CD4-positive, alpha-beta T cell treated with Interleukin-15 for 1 hour (primary cell): ENCODE measurements at regions not wholly inside any gene's neighbourhood (a gene's known extent, or its start where the extent isn't known, plus 50 kb on each side); places are given as distances from the start of the nearest gene placed in this dataset.
A peak's percentile ranks its signal among the peaks of the same experiment; 100 is the strongest.
"Not testable (repeated sequence)": the region's sequence is repeated elsewhere in the genome, so short reads cannot be mapped to it uniquely, and the experiment has no call there.

Experiments used
- DNase-seq: peaks from one replicate; pipeline ENCODE4 v3.0.0-alpha.2; 2020

- no peak for DNase-seq
Observed at GRCh38 chr9:85322592-85322991, 419.2 kb downstream of the AGTPBP1 start.

GRCh38 chr9:85321561-85321960 is 420.2 kb downstream of the AGTPBP1 start:
- DNase-seq = no peak

GRCh38 chr9:85319936-85320656 is 421.7 kb downstream of the AGTPBP1 start:
- DNase-seq = no peak

- DNase-seq = not testable (repeated sequence)
Observed at GRCh38 chr9:85315535-85315934, 426.2 kb downstream of the AGTPBP1 start.

GRCh38 chr9:85310573-85310972 is 431.2 kb downstream of the AGTPBP1 start:
- DNase-seq = no peak

- DNase-seq = no peak
Observed at GRCh38 chr9:85303757-85304134, 438.0 kb downstream of the AGTPBP1 start.

GRCh38 chr9:85302938-85303756 is 438.6 kb downstream of the AGTPBP1 start:
- DNase-seq = no peak

GRCh38 chr9:85298499-85298898 is 443.3 kb downstream of the AGTPBP1 start:
- no peak for DNase-seq

GRCh38 chr9:85295244-85295643 is 446.5 kb downstream of the AGTPBP1 start:
- not testable (repeated sequence) for DNase-seq

GRCh38 chr9:85292261-85292660 is 449.5 kb downstream of the AGTPBP1 start:
- DNase-seq = no peak

GRCh38 chr9:85291266-85291665 is 450.5 kb downstream of the AGTPBP1 start:
- no peak for DNase-seq

GRCh38 chr9:85290019-85290418 is 451.7 kb downstream of the AGTPBP1 start:
- DNase-seq = peak; percentile 19

- DNase-seq = no peak
Observed at GRCh38 chr9:85289142-85289541, 452.6 kb downstream of the AGTPBP1 start.

GRCh38 chr9:85283421-85283820 is 458.3 kb downstream of the AGTPBP1 start:
- DNase-seq = no peak

- no peak for DNase-seq
Observed at GRCh38 chr9:85278769-85279168, 463.0 kb downstream of the AGTPBP1 start.

- no peak for DNase-seq
Observed at GRCh38 chr9:85276741-85277140, 465.0 kb downstream of the AGTPBP1 start.

GRCh38 chr9:85269811-85270210 is 471.9 kb downstream of the AGTPBP1 start:
- DNase-seq = no peak

GRCh38 chr9:85268131-85268530 is 473.6 kb downstream of the AGTPBP1 start:
- DNase-seq = no peak

GRCh38 chr9:85264695-85265094 is 477.1 kb downstream of the AGTPBP1 start:
- no peak for DNase-seq

GRCh38 chr9:85263288-85263687 is 478.5 kb downstream of the AGTPBP1 start:
- DNase-seq = no peak

GRCh38 chr9:85262333-85262732 is 479.4 kb downstream of the AGTPBP1 start:
- DNase-seq = no peak

- no peak for DNase-seq
Observed at GRCh38 chr9:85260275-85260845, 481.4 kb downstream of the AGTPBP1 start.

GRCh38 chr9:85258823-85259370 is 482.9 kb downstream of the AGTPBP1 start:
- no peak for DNase-seq

- no peak for DNase-seq
Observed at GRCh38 chr9:85258236-85258635, 483.5 kb downstream of the AGTPBP1 start.
